ENCODE measurements at regions not wholly inside any gene's neighbourhood (a gene's known extent, or its start where the extent isn't known, plus 50 kb on each side); places are given as distances from the start of the nearest gene placed in this dataset.
A peak's percentile ranks its signal among the peaks of the same experiment; 100 is the strongest.
"Not testable (repeated sequence)": the region's sequence is repeated elsewhere in the genome, so short reads cannot be mapped to it uniquely, and the experiment has no call there.

- DNase-seq (ENCODE audit: low read depth in 2 of 2): not testable (repeated sequence)
Observed at GRCh38 chr3:195999176-195999575, 82.7 kb downstream of the TFRC start.

- DNase-seq (ENCODE audit: low read depth in 2 of 2): not testable (repeated sequence)
Observed at GRCh38 chr3:195996314-195996713, 85.6 kb downstream of the TFRC start.

- DNase-seq (ENCODE audit: low read depth in 2 of 2): peak; percentile 3 to 53
Observed at GRCh38 chr3:195994343-195994742, 86.0 kb upstream of the TNK2 start.

- DNase-seq (ENCODE audit: low read depth in 2 of 2): not testable (repeated sequence)
Observed at GRCh38 chr3:195993671-195994070, 85.3 kb upstream of the TNK2 start.

GRCh38 chr3:195992956-195993595, 84.7 kb upstream of the TNK2 start:
- not testable (repeated sequence) for DNase-seq (ENCODE audit: low read depth in 2 of 2)

GRCh38 chr3:195991986-195992385, 83.6 kb upstream of the TNK2 start:
- DNase-seq (ENCODE audit: low read depth in 2 of 2): not testable (repeated sequence)

GRCh38 chr3:195991243-195991642, 82.9 kb upstream of the TNK2 start:
- not testable (repeated sequence) for DNase-seq (ENCODE audit: low read depth in 2 of 2)

- not testable (repeated sequence) for DNase-seq (ENCODE audit: low read depth in 2 of 2)
Observed at GRCh38 chr3:195990841-195991174, 82.5 kb upstream of the TNK2 start.

GRCh38 chr3:195989921-195990840, 81.8 kb upstream of the TNK2 start:
- peak; percentile 73 to 83 for DNase-seq (ENCODE audit: low read depth in 2 of 2)

- peak; percentile 0 to 49 for DNase-seq (ENCODE audit: low read depth in 2 of 2)
Observed at GRCh38 chr3:195989197-195989920, 81.0 kb upstream of the TNK2 start.

- DNase-seq (ENCODE audit: low read depth in 2 of 2): peak in 1 of 2 donors; percentile 22
Observed at GRCh38 chr3:195988764-195989163, 80.4 kb upstream of the TNK2 start.

- not testable (repeated sequence) for DNase-seq (ENCODE audit: low read depth in 2 of 2)
Observed at GRCh38 chr3:195987001-195987400, 78.7 kb upstream of the TNK2 start.

- DNase-seq (ENCODE audit: low read depth in 2 of 2): not testable (repeated sequence)
Observed at GRCh38 chr3:195986576-195986975, 78.2 kb upstream of the TNK2 start.

GRCh38 chr3:195985348-195985920, 77.1 kb upstream of the TNK2 start:
- DNase-seq (ENCODE audit: low read depth in 2 of 2): not testable (repeated sequence)

- DNase-seq (ENCODE audit: low read depth in 2 of 2): not testable (repeated sequence)
Observed at GRCh38 chr3:195984392-195985030, 76.2 kb upstream of the TNK2 start.

GRCh38 chr3:195983880-195984279, 75.5 kb upstream of the TNK2 start:
- not testable (repeated sequence) for DNase-seq (ENCODE audit: low read depth in 2 of 2)

GRCh38 chr3:195982754-195983153, 74.4 kb upstream of the TNK2 start:
- not testable (repeated sequence) for DNase-seq (ENCODE audit: low read depth in 2 of 2)

GRCh38 chr3:195981778-195982177, 73.4 kb upstream of the TNK2 start:
- DNase-seq (ENCODE audit: low read depth in 2 of 2): not testable (repeated sequence)

GRCh38 chr3:195979877-195980276, 71.5 kb upstream of the TNK2 start:
- DNase-seq (ENCODE audit: low read depth in 2 of 2): not testable (repeated sequence)

- not testable (repeated sequence) for DNase-seq (ENCODE audit: low read depth in 2 of 2)
Observed at GRCh38 chr3:195978585-195978984, 70.2 kb upstream of the TNK2 start.

GRCh38 chr3:195976876-195977275, 68.5 kb upstream of the TNK2 start:
- not testable (repeated sequence) for DNase-seq (ENCODE audit: low read depth in 2 of 2)

Measured in dermis microvascular lymphatic vessel endothelial cell (primary cell).